H9 (cell line): ENCODE measurements at regions not wholly inside any gene's neighbourhood (a gene's known extent, or its start where the extent isn't known, plus 50 kb on each side); places are given as distances from the start of the nearest gene placed in this dataset.

Experiments used
- DNase-seq: peaks from one replicate; pipeline ENCODE4 v3.0.0-alpha.2; 2017
- H2AFZ ChIP-seq: one replicate; pipeline ENCODE4 v1.6.1; 2013; ENCODE audit warnings: mild to moderate bottlenecking, low read length, control low read depth, moderate library complexity
- H2AK5ac ChIP-seq: 2 replicates; pipeline ENCODE4 v1.6.1; 2013; ENCODE audit warnings: low read length, control low read depth, mixed read lengths; ENCODE audit not compliant: insufficient read length
- H2BK120ac ChIP-seq: one replicate; pipeline ENCODE4 v1.6.1; 2013; ENCODE audit warnings: low read depth, mild to moderate bottlenecking, low read length, control low read depth, inconsistent platforms; ENCODE audit not compliant: poor library complexity, severe bottlenecking
- H2BK12ac ChIP-seq: 2 replicates; pipeline ENCODE4 v1.6.1; 2013; ENCODE audit warnings: low read length, control low read depth, mixed read lengths, low read depth; ENCODE audit not compliant: insufficient read length
- H2BK15ac ChIP-seq: 2 replicates; pipeline ENCODE4 v1.6.1; 2013; ENCODE audit warnings: low read depth, low read length, control low read depth
- H2BK20ac ChIP-seq: one replicate; pipeline ENCODE4 v1.6.1; 2013; ENCODE audit warnings: low read depth, mild to moderate bottlenecking, low read length, control low read depth, inconsistent platforms; ENCODE audit not compliant: poor library complexity, severe bottlenecking
- H2BK5ac ChIP-seq: 2 replicates; pipeline ENCODE4 v1.6.1; 2013; ENCODE audit warnings: low read length, control low read depth, mixed read lengths; ENCODE audit not compliant: insufficient read length
- H3K14ac ChIP-seq: 2 replicates; pipeline ENCODE4 v1.6.1; 2013; ENCODE audit warnings: low read length, control low read depth; ENCODE audit not compliant: insufficient read depth
- H3K18ac ChIP-seq: 2 replicates; pipeline ENCODE4 v1.6.1; 2013; ENCODE audit warnings: low read depth, mild to moderate bottlenecking, mixed read lengths, low read length, control low read depth; ENCODE audit not compliant: insufficient read length
- H3K23ac ChIP-seq: 2 replicates; pipeline ENCODE4 v1.6.1; 2013; ENCODE audit warnings: low read length, control low read depth, mixed read lengths, low read depth; ENCODE audit not compliant: insufficient read length
- H3K23me2 ChIP-seq: 2 replicates; pipeline ENCODE4 v1.6.1; 2013; ENCODE audit warnings: low read depth, mild to moderate bottlenecking, mixed read lengths, low read length, control low read depth; ENCODE audit not compliant: insufficient read length, poor library complexity, severe bottlenecking
- H3K27ac ChIP-seq: 2 replicates; pipeline ENCODE4 v1.5.1; 2013; ENCODE audit warnings: low read length, control low read depth, mixed read lengths, low read depth; ENCODE audit not compliant: insufficient read length
- H3K27me3 ChIP-seq: 2 replicates; pipeline ENCODE4 v1.6.1; 2013; ENCODE audit warnings: low read length, control low read depth, inconsistent platforms; ENCODE audit not compliant: insufficient read depth
- H3K4ac ChIP-seq: 2 replicates; pipeline ENCODE4 v1.6.1; 2013; ENCODE audit warnings: low read depth, mild to moderate bottlenecking, control low read depth, inconsistent platforms, low read length, moderate library complexity
- H3K4me1 ChIP-seq: 2 replicates; pipeline ENCODE4 v1.6.1; 2013; ENCODE audit warnings: low read length, control low read depth, inconsistent platforms; ENCODE audit not compliant: insufficient read depth
- H3K4me2 ChIP-seq: 2 replicates; pipeline ENCODE4 v1.6.1; 2013; ENCODE audit warnings: low read length, control low read depth, mixed read lengths; ENCODE audit not compliant: insufficient read length, insufficient read depth
- H3K56ac ChIP-seq: 2 replicates; pipeline ENCODE4 v1.6.1; 2013; ENCODE audit warnings: low read depth, mild to moderate bottlenecking, mixed read lengths, low read length, control low read depth; ENCODE audit not compliant: insufficient read length
- H3K79me1 ChIP-seq: 2 replicates; pipeline ENCODE4 v1.6.1; 2013; ENCODE audit warnings: low read depth, mild to moderate bottlenecking, moderate library complexity, low read length, control low read depth, inconsistent platforms; ENCODE audit not compliant: insufficient read depth, poor library complexity, severe bottlenecking
- H3K79me2 ChIP-seq: 2 replicates; pipeline ENCODE4 v1.6.1; 2013; ENCODE audit warnings: low read length, control low read depth, inconsistent platforms; ENCODE audit not compliant: insufficient read depth
- H3K9ac ChIP-seq: 2 replicates; pipeline ENCODE4 v1.6.1; 2013; ENCODE audit warnings: low read length, control low read depth, mixed read lengths; ENCODE audit not compliant: insufficient read length; ENCODE audit errors: extremely low read depth
- H3K9me3 ChIP-seq: one replicate; pipeline ENCODE4 v1.6.1; 2013; ENCODE audit warnings: low read depth, low read length, inconsistent platforms; ENCODE audit not compliant: control insufficient read depth
- H3T11ph ChIP-seq: one replicate; pipeline ENCODE4 v1.6.1; 2013; ENCODE audit warnings: mild to moderate bottlenecking, low read length, control low read depth, inconsistent platforms
- H4K20me1 ChIP-seq: one replicate; pipeline ENCODE4 v1.6.1; 2013; ENCODE audit not compliant: control insufficient read depth, insufficient read length, insufficient read depth
- H4K5ac ChIP-seq: 2 replicates; pipeline ENCODE4 v1.6.1; 2013; ENCODE audit warnings: low read depth, mild to moderate bottlenecking, mixed read lengths, low read length, control low read depth; ENCODE audit not compliant: insufficient read length
- H4K8ac ChIP-seq: replicated peaks from 2 replicates; pipeline ENCODE4 v1.6.1; 2013; ENCODE audit warnings: low read length, control low read depth, mixed read lengths, low read depth; ENCODE audit not compliant: insufficient read length
- H4K91ac ChIP-seq: 2 replicates; pipeline ENCODE4 v1.6.1; 2013; ENCODE audit warnings: low read depth, mild to moderate bottlenecking, moderate library complexity, mixed read lengths, low read length, control low read depth; ENCODE audit not compliant: insufficient read length
- H3K27ac Mint-ChIP-seq, 3 experiments: 2 replicates in 2 of 3; 3 replicates in 1 of 3; pipeline ENCODE4 v1.8.0; 2020 to 2021; ENCODE audit warnings: mixed read lengths in 3 of 3, mild to moderate bottlenecking in 1 of 3, moderate library complexity in 1 of 3
- H3K27me3 Mint-ChIP-seq: 2 replicates; pipeline ENCODE4 v1.8.0; 2021; ENCODE audit warnings: low read depth, mild to moderate bottlenecking, moderate library complexity, mixed read lengths
- H3K36me3 Mint-ChIP-seq, 3 experiments: 2 replicates in 2 of 3; 3 replicates in 1 of 3; pipeline ENCODE4 v1.8.0; 2020 to 2021; ENCODE audit warnings: low read depth in 3 of 3, mixed read lengths in 3 of 3; ENCODE audit not compliant: insufficient read depth in 1 of 3
- H3K4me1 Mint-ChIP-seq, 2 experiments: 2 replicates each; pipeline ENCODE4 v1.8.0; 2020; ENCODE audit warnings: mixed read lengths in 2 of 2
- H3K4me3 Mint-ChIP-seq, 2 experiments: 2 replicates in 1 of 2; 3 replicates in 1 of 2; pipeline ENCODE4 v1.8.0; 2020 to 2021; ENCODE audit warnings: mild to moderate bottlenecking in 2 of 2, mixed read lengths in 2 of 2, moderate library complexity in 1 of 2
- H3K9me3 Mint-ChIP-seq, 2 experiments: 2 replicates in 1 of 2; 3 replicates in 1 of 2; pipeline ENCODE4 v1.8.0; 2020; ENCODE audit warnings: mild to moderate bottlenecking in 2 of 2, mixed read lengths in 2 of 2, moderate library complexity in 1 of 2
- WGBS: extraction: QIAGEN DNeasy Blood & Tissue Kit; methylation state at CpG from one replicate; pipeline ENCODE4 v1.1.7; 2013; ENCODE audit warnings: missing lambda C conversion rate, low lambda C conversion rate, mixed read lengths; ENCODE audit not compliant: insufficient read length; ENCODE audit errors: extremely low coverage; 5-methylcytosine and 5-hydroxymethylcytosine counted together
- TF ChIP-seq, protein P1 (sequence below): fragments of 200-600 bp; sonication (generic); conservative IDR thresholded peaks from 3 replicates; pipeline ENCODE4 v1.8.0; 2021; ENCODE audit warnings: antibody characterized with exemption, mild to moderate bottlenecking

DNA sequence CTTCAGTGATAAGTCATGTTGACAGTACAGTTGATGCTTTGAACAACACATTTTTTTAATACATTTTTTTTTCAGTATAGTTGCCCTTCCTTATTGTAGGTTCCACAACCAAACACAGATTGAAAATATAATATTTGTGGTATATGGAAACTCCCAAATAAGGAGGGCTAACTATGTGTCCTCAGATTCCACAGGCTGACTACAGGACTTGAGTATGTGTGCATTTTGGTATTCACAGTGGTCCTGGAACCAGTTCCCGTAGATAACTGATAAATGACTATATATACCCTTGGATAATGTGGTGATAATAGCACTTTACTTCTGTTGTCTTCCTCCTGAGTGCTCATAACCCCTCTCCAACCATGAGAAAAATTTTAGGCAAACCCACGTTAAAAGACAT lies 111.6 kb upstream of the NUDT6 start:
- Histone ChIP-seq H2BK12ac (no peak overlapping the region), H3K18ac (no peak overlapping the region), H2BK15ac (no peak overlapping the region), H4K8ac (no peak overlapping the region), H2BK120ac (no peak overlapping the region), H3K9me3 (no peaks in the 10 kb centered on the region), H3K23ac (no peak overlapping the region), H2BK20ac (no peak overlapping the region), H2AFZ (no peak overlapping the region), H3T11ph (no peak overlapping the region), H3K56ac (no peak overlapping the region), H3K4me1 (no peaks in the 10 kb centered on the region), H3K4me2 (no peak overlapping the region), H3K23me2 (no peaks in the 10 kb centered on the region), H4K91ac (no peak overlapping the region), H3K27me3 (no peaks in the 10 kb centered on the region), H3K27ac (no peak overlapping the region), H2AK5ac (no peak overlapping the region), H4K5ac (no peak overlapping the region), H3K79me2 (no peaks in the 10 kb centered on the region), H3K4ac (no peak overlapping the region), H3K9ac (no peak overlapping the region), H3K79me1 (no peaks in the 10 kb centered on the region), H3K14ac (no peak overlapping the region), H4K20me1 (no peaks in the 10 kb centered on the region), H2BK5ac (no peak overlapping the region)
- H3K4me1 Mint-ChIP-seq = peaks cover 3% of the 10 kb centered on the region in 2 experiments; a peak in 2 of 4 replicates
- H3K27ac Mint-ChIP-seq = no peak overlapping the region; a peak in 1 of 7 replicates
- H3K4me3 Mint-ChIP-seq = no peak overlapping the region
- no peaks in the 10 kb centered on the region for H3K9me3 Mint-ChIP-seq
- no peaks in the 10 kb centered on the region for H3K27me3 Mint-ChIP-seq
- WGBS = no CpG with 5 or more reads among the region's 2 CpGs
- DNase-seq = no peak
- TF ChIP-seq, protein P1, sequence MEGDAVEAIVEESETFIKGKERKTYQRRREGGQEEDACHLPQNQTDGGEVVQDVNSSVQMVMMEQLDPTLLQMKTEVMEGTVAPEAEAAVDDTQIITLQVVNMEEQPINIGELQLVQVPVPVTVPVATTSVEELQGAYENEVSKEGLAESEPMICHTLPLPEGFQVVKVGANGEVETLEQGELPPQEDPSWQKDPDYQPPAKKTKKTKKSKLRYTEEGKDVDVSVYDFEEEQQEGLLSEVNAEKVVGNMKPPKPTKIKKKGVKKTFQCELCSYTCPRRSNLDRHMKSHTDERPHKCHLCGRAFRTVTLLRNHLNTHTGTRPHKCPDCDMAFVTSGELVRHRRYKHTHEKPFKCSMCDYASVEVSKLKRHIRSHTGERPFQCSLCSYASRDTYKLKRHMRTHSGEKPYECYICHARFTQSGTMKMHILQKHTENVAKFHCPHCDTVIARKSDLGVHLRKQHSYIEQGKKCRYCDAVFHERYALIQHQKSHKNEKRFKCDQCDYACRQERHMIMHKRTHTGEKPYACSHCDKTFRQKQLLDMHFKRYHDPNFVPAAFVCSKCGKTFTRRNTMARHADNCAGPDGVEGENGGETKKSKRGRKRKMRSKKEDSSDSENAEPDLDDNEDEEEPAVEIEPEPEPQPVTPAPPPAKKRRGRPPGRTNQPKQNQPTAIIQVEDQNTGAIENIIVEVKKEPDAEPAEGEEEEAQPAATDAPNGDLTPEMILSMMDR = no peak
- H3K36me3 Mint-ChIP-seq = 0 out of 7 replicates have a peak, but pooled peaks cover 0 to 2% (median 0%) of the 10 kb centered on the region in 3 experiments
